HL-60 (cell line): ENCODE measurements at regions not wholly inside any gene's neighbourhood (a gene's known extent, or its start where the extent isn't known, plus 50 kb on each side); places are given as distances from the start of the nearest gene placed in this dataset.

Experiments
- DNase-seq, 2 experiments: peaks; one replicate each; pipeline ENCODE4 v3.0.0-alpha.2; 2010 to 2020; ENCODE audit warnings: low read depth in 1 of 2, low spot score in 1 of 2
- H3K27ac ChIP-seq: fragments of 250-450 bp; sonication (Bioruptor Pico); replicated peaks from 2 replicates; pipeline ENCODE4 v1.5.1; 2020; ENCODE audit warnings: mild to moderate bottlenecking, moderate library complexity
- H3K27me3 ChIP-seq: fragments of 250-450 bp; sonication (Bioruptor Pico); 2 replicates; pipeline ENCODE4 v1.5.1; 2021; ENCODE audit warnings: mild to moderate bottlenecking, moderate library complexity; ENCODE audit not compliant: insufficient read depth, poor library complexity, severe bottlenecking
- H3K4me3 ChIP-seq: replicated peaks from 2 replicates; pipeline ENCODE4 v1.5.1; 2011; ENCODE audit warnings: mild to moderate bottlenecking, control low read depth, low read length; ENCODE audit not compliant: insufficient read depth
- GABPA ChIP-seq: IDR thresholded peaks from 2 replicates; pipeline ENCODE4 v1.6.1; 2012; ENCODE audit warnings: low read depth
- POLR2AphosphoS5 ChIP-seq: IDR thresholded peaks from 2 replicates; pipeline ENCODE4 v1.6.1; 2012; ENCODE audit warnings: low read depth
- SPI1 ChIP-seq: IDR thresholded peaks from 2 replicates; pipeline ENCODE4 v1.6.1; 2012; ENCODE audit warnings: low read depth, mild to moderate bottlenecking, borderline replicate concordance
- TF ChIP-seq, protein P1 (sequence below): IDR thresholded peaks from 2 replicates; pipeline ENCODE4 v1.6.1; 2012; ENCODE audit warnings: low read depth; ENCODE audit not compliant: insufficient replicate concordance
- TF ChIP-seq, protein P2 (sequence below): IDR thresholded peaks from one replicate; pipeline ENCODE4 v1.5.1; 2011; ENCODE audit warnings: low read length, control low read depth, inconsistent platforms; ENCODE audit not compliant: insufficient read depth

- H3K4me3 ChIP-seq = no peak overlapping the region
- H3K27ac ChIP-seq = no peak overlapping the region
- TF ChIP-seq POLR2AphosphoS5 (no peak), SPI1 (no peak), GABPA (no peak)
- TF ChIP-seq, protein P1, sequence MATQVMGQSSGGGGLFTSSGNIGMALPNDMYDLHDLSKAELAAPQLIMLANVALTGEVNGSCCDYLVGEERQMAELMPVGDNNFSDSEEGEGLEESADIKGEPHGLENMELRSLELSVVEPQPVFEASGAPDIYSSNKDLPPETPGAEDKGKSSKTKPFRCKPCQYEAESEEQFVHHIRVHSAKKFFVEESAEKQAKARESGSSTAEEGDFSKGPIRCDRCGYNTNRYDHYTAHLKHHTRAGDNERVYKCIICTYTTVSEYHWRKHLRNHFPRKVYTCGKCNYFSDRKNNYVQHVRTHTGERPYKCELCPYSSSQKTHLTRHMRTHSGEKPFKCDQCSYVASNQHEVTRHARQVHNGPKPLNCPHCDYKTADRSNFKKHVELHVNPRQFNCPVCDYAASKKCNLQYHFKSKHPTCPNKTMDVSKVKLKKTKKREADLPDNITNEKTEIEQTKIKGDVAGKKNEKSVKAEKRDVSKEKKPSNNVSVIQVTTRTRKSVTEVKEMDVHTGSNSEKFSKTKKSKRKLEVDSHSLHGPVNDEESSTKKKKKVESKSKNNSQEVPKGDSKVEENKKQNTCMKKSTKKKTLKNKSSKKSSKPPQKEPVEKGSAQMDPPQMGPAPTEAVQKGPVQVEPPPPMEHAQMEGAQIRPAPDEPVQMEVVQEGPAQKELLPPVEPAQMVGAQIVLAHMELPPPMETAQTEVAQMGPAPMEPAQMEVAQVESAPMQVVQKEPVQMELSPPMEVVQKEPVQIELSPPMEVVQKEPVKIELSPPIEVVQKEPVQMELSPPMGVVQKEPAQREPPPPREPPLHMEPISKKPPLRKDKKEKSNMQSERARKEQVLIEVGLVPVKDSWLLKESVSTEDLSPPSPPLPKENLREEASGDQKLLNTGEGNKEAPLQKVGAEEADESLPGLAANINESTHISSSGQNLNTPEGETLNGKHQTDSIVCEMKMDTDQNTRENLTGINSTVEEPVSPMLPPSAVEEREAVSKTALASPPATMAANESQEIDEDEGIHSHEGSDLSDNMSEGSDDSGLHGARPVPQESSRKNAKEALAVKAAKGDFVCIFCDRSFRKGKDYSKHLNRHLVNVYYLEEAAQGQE = no peak
- TF ChIP-seq, protein P2, sequence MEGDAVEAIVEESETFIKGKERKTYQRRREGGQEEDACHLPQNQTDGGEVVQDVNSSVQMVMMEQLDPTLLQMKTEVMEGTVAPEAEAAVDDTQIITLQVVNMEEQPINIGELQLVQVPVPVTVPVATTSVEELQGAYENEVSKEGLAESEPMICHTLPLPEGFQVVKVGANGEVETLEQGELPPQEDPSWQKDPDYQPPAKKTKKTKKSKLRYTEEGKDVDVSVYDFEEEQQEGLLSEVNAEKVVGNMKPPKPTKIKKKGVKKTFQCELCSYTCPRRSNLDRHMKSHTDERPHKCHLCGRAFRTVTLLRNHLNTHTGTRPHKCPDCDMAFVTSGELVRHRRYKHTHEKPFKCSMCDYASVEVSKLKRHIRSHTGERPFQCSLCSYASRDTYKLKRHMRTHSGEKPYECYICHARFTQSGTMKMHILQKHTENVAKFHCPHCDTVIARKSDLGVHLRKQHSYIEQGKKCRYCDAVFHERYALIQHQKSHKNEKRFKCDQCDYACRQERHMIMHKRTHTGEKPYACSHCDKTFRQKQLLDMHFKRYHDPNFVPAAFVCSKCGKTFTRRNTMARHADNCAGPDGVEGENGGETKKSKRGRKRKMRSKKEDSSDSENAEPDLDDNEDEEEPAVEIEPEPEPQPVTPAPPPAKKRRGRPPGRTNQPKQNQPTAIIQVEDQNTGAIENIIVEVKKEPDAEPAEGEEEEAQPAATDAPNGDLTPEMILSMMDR = no peak
- no peak for DNase-seq
- H3K27me3 ChIP-seq = no peaks in the 10 kb centered on the region
These were observed 135.3 kb downstream of the ETAA1 start for GRCh38 chr2:67532387-67532786.

- TF ChIP-seq POLR2AphosphoS5 = no peak
- no peak for TF ChIP-seq SPI1
- TF ChIP-seq, protein P1 = no peak
- no peak for TF ChIP-seq GABPA
- TF ChIP-seq, protein P2 = no peak
- Histone ChIP-seq H3K4me3 (no peak overlapping the region), H3K27ac (no peak overlapping the region), H3K27me3 (no peaks in the 10 kb centered on the region)
- DNase-seq = no peak
These were observed 137.6 kb downstream of the ETAA1 start for GRCh38 chr2:67534745-67535144.

DNA sequence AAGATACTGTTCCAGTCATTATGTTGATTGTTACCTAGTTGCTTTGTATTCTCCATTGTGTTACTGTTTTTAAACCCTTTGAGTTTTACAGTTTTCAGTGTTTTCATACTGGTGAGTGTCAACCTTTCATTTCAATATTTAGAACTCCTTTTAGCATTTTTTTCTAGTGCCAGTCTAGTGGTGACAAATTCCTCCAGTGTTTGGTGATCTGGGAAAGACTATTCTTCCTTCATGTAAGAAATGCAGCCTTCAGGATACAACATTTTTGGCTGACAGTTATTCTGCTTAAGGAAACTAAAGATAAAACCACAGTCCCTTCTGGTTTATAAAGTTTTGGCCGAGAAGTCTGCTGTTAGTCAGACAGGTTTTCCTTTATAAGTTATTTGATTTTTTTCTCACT lies 143.8 kb downstream of the ETAA1 start:
- DNase-seq = no peak
- TF ChIP-seq POLR2AphosphoS5 = no peak
- TF ChIP-seq, protein P2 = no peak
- TF ChIP-seq, protein P1 = no peak
- TF ChIP-seq GABPA = no peak
- TF ChIP-seq SPI1 = no peak
- Histone ChIP-seq H3K4me3 (no peak overlapping the region), H3K27ac (no peak overlapping the region), H3K27me3 (no peaks in the 10 kb centered on the region)
